Mucosa of descending colon (tissue), 3 donors: ENCODE measurements at regions not wholly inside any gene's neighbourhood (a gene's known extent, or its start where the extent isn't known, plus 50 kb on each side); places are given as distances from the start of the nearest gene placed in this dataset.

Experiments used
- ATAC-seq: fragments of 200-7000 bp; cut with Tn5 transposase; one replicate; pipeline ENCODE4 v1.9.1; 2020; ENCODE audit warnings: mild to moderate bottlenecking, moderate library complexity
- DNase-seq, 3 donors: peaks; one replicate each; pipeline ENCODE4 v3.0.0-alpha.2; 2020
- H3K36me3 ChIP-seq: fragments of 200-600 bp; one replicate; pipeline ENCODE4 v1.8.0; 2021; ENCODE audit warnings: low read depth, mild to moderate bottlenecking
- H3K4me1 ChIP-seq: fragments of 200-600 bp; one replicate; pipeline ENCODE4 v1.8.0; 2021; ENCODE audit warnings: low read depth, mild to moderate bottlenecking
- H3K4me3 ChIP-seq: fragments of 200-600 bp; one replicate; pipeline ENCODE4 v1.8.0; 2021; ENCODE audit warnings: mild to moderate bottlenecking
- H3K9me3 ChIP-seq: fragments of 200-600 bp; one replicate; pipeline ENCODE4 v1.8.0; 2021; ENCODE audit warnings: mild to moderate bottlenecking
- CTCF ChIP-seq: fragments of 200-600 bp; IDR thresholded peaks from one replicate; pipeline ENCODE4 v1.8.0; 2022; ENCODE audit warnings: antibody characterized with exemption, mild to moderate bottlenecking
- intact Hi-C, 2 donors: fragments of 100-400 bp; cut with DNase I in 1 of 2; cut with micrococcal nuclease in 1 of 2; formaldehyde crosslinking; loops; one replicate each; pipeline versions ENCODE4 v1.11.0 to v1.11.1; 2022; cut with DNase I, micrococcal nuclease
- donor health status: DM: no; HTN: no; CAD: no; lungs with moderate emphysema.
- donor health status: DM: no; HTN: no; CAD: no.
- donor health status: DM: no; HTN: yes; CAD: no.

GRCh38 chr7:35316549-35316948 is 62.6 kb upstream of the TBX20 start:
- no peaks in the 10 kb centered on the region for H3K4me1 ChIP-seq
- H3K36me3 ChIP-seq: no peaks in the 10 kb centered on the region
- intact Hi-C loops: no loop called here
- H3K4me3 ChIP-seq: no peak overlapping the region
- H3K9me3 ChIP-seq: no peaks in the 10 kb centered on the region
- ATAC-seq: no peak
- TF ChIP-seq CTCF: no peak
- DNase-seq: no peak

- Histone ChIP-seq H3K9me3 (no peaks in the 10 kb centered on the region), H3K4me1 (no peaks in the 10 kb centered on the region), H3K36me3 (no peaks in the 10 kb centered on the region), H3K4me3 (no peak overlapping the region)
- no peak for ATAC-seq
- DNase-seq: no peak
- intact Hi-C loops: no loop called here
- TF ChIP-seq CTCF: no peak
These were observed 61.6 kb upstream of the TBX20 start for GRCh38 chr7:35315517-35315916.

- Histone ChIP-seq H3K9me3 (no peaks in the 10 kb centered on the region), H3K36me3 (no peaks in the 10 kb centered on the region), H3K4me3 (no peak overlapping the region), H3K4me1 (no peaks in the 10 kb centered on the region)
- DNase-seq (no peak), ATAC-seq (no peak)
- intact Hi-C loops: no loop called here
- TF ChIP-seq CTCF: no peak
These were observed 60.5 kb upstream of the TBX20 start for GRCh38 chr7:35314354-35314753.

GRCh38 chr7:35313575-35313974 is 59.7 kb upstream of the TBX20 start:
- Histone ChIP-seq H3K4me1 (no peaks in the 10 kb centered on the region), H3K36me3 (no peaks in the 10 kb centered on the region), H3K9me3 (no peaks in the 10 kb centered on the region), H3K4me3 (no peak overlapping the region)
- intact Hi-C loops: no loop called here
- TF ChIP-seq CTCF: no peak
- ATAC-seq (no peak), DNase-seq (no peak)
